ENCODE measurements at regions not wholly inside any gene's neighbourhood (a gene's known extent, or its start where the extent isn't known, plus 50 kb on each side); places are given as distances from the start of the nearest gene placed in this dataset.

GRCh38 chr6:133613211-133613610 lies 275.7 kb upstream of the TCF21 start:
- no peak overlapping the region for H3K4me3 ChIP-seq
- no peak overlapping the region for H3K27ac ChIP-seq
- H3K9me3 ChIP-seq, result no peaks in the 10 kb centered on the region
- H3K27me3 ChIP-seq (replicated peaks; ENCODE audit: insufficient read depth), result no peaks in the 10 kb centered on the region
- H3K36me3 ChIP-seq, result no peaks in the 10 kb centered on the region
- no peak for DNase-seq (ENCODE audit: low spot score)
- TF ChIP-seq POLR2AphosphoS5 (IDR thresholded peaks at IDR 0.05), result no peak
- no peak for TF ChIP-seq CTCF (IDR thresholded peaks at IDR 0.05)
- no peak for TF ChIP-seq POLR2A (IDR thresholded peaks at IDR 0.05)
- 29% methylated on average over 3 of the region's 3 CpGs for WGBS
- H3K4me1 ChIP-seq (replicated peaks), result no peaks in the 10 kb centered on the region
- intact Hi-C loops (cut with DNase I), result no loop called here

- TF ChIP-seq POLR2A (IDR thresholded peaks at IDR 0.05) (no peak), CTCF (IDR thresholded peaks at IDR 0.05) (no peak), POLR2AphosphoS5 (IDR thresholded peaks at IDR 0.05) (no peak)
- no peaks in the 10 kb centered on the region for H3K36me3 ChIP-seq
- H3K4me1 ChIP-seq (replicated peaks), result no peaks in the 10 kb centered on the region
- H3K4me3 ChIP-seq, result no peak overlapping the region
- no peak overlapping the region for H3K27ac ChIP-seq
- H3K9me3 ChIP-seq, result no peaks in the 10 kb centered on the region
- no peaks in the 10 kb centered on the region for H3K27me3 ChIP-seq (replicated peaks; ENCODE audit: insufficient read depth)
- intact Hi-C loops (cut with DNase I), result no loop called here
- DNase-seq (ENCODE audit: low spot score), result no peak
Measured at GRCh38 chr6:133621751-133622150, 267.2 kb upstream of the TCF21 start.

- Histone ChIP-seq H3K4me1 (replicated peaks) (no peaks in the 10 kb centered on the region), H3K36me3 (no peaks in the 10 kb centered on the region), H3K4me3 (no peak overlapping the region), H3K27me3 (replicated peaks; ENCODE audit: insufficient read depth) (no peaks in the 10 kb centered on the region), H3K9me3 (no peaks in the 10 kb centered on the region), H3K27ac (no peak overlapping the region)
- WGBS, result 17% methylated on average over 1 of the region's 1 CpG
- DNase-seq (ENCODE audit: low spot score), result no peak
- intact Hi-C loops (cut with DNase I), result no loop called here
- no peak for TF ChIP-seq POLR2AphosphoS5 (IDR thresholded peaks at IDR 0.05)
- no peak for TF ChIP-seq POLR2A (IDR thresholded peaks at IDR 0.05)
- no peak for TF ChIP-seq CTCF (IDR thresholded peaks at IDR 0.05)
Measured at GRCh38 chr6:133623065-133623464, 265.8 kb upstream of the TCF21 start.

GRCh38 chr6:133623621-133624020 lies 265.3 kb upstream of the TCF21 start:
- Histone ChIP-seq H3K27me3 (replicated peaks; ENCODE audit: insufficient read depth) (no peaks in the 10 kb centered on the region), H3K9me3 (no peaks in the 10 kb centered on the region), H3K4me1 (replicated peaks) (no peaks in the 10 kb centered on the region), H3K27ac (no peak overlapping the region), H3K4me3 (no peak overlapping the region), H3K36me3 (no peaks in the 10 kb centered on the region)
- intact Hi-C loops (cut with DNase I), result no loop called here
- TF ChIP-seq POLR2A (IDR thresholded peaks at IDR 0.05), result no peak
- TF ChIP-seq POLR2AphosphoS5 (IDR thresholded peaks at IDR 0.05), result no peak
- no peak for TF ChIP-seq CTCF (IDR thresholded peaks at IDR 0.05)
- DNase-seq (ENCODE audit: low spot score), result no peak
- 33% methylated on average over 2 of the region's 2 CpGs for whole genome bisulfite sequencing

GRCh38 chr6:133626096-133626666 lies 262.7 kb upstream of the TCF21 start:
- Histone ChIP-seq H3K36me3 (no peaks in the 10 kb centered on the region), H3K4me1 (replicated peaks) (no peaks in the 10 kb centered on the region), H3K9me3 (no peaks in the 10 kb centered on the region), H3K4me3 (no peak overlapping the region), H3K27me3 (replicated peaks; ENCODE audit: insufficient read depth) (no peaks in the 10 kb centered on the region), H3K27ac (no peak overlapping the region)
- 61% methylated on average over 3 of the region's 3 CpGs for WGBS
- DNase-seq (ENCODE audit: low spot score), result no peak
- intact Hi-C loops (cut with DNase I), result no loop called here
- TF ChIP-seq CTCF (IDR thresholded peaks at IDR 0.05) (no peak), POLR2A (IDR thresholded peaks at IDR 0.05) (no peak)
